GM10266 (cell line): ENCODE measurements at regions not wholly inside any gene's neighbourhood (a gene's known extent, or its start where the extent isn't known, plus 50 kb on each side); places are given as distances from the start of the nearest gene placed in this dataset.
"Not testable (repeated sequence)": the region's sequence is repeated elsewhere in the genome, so short reads cannot be mapped to it uniquely, and the experiment has no call there.

Experiments used
- DNase-seq: peaks from one replicate; pipeline ENCODE4 v3.0.0; 2012; ENCODE audit errors: extremely low spot score
- TF ChIP-seq, protein P1 (sequence below): IDR thresholded peaks from 2 replicates; pipeline ENCODE4 v1.5.1; 2012; ENCODE audit warnings: mild to moderate bottlenecking, low read depth; ENCODE audit not compliant: control insufficient read depth, insufficient read depth; ENCODE audit errors: missing control alignments

DNA sequence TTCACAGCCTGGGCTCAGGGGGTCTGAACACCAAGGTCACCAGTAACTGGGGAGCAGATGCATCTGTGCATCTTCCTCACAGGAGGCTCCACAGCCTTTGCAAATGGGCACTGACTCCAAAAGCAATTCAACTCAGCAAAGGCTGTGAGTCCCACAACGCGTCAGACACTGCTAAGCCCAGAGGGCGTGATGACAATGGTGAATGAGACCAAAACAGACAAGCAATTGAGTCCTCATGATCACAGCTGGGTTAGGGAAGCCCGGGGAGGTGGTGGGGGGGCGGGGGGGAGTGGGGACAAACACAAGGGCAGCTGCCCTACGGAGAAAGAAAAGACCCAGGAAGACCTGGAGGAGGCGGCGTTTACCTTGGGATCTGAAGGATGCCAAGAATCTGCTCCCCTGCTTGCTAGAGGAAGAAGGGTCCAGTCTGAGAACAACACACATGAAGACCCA, 61.6 kb upstream of the RNF32 start:
- TF ChIP-seq, protein P1, sequence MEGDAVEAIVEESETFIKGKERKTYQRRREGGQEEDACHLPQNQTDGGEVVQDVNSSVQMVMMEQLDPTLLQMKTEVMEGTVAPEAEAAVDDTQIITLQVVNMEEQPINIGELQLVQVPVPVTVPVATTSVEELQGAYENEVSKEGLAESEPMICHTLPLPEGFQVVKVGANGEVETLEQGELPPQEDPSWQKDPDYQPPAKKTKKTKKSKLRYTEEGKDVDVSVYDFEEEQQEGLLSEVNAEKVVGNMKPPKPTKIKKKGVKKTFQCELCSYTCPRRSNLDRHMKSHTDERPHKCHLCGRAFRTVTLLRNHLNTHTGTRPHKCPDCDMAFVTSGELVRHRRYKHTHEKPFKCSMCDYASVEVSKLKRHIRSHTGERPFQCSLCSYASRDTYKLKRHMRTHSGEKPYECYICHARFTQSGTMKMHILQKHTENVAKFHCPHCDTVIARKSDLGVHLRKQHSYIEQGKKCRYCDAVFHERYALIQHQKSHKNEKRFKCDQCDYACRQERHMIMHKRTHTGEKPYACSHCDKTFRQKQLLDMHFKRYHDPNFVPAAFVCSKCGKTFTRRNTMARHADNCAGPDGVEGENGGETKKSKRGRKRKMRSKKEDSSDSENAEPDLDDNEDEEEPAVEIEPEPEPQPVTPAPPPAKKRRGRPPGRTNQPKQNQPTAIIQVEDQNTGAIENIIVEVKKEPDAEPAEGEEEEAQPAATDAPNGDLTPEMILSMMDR = no peak
- no peak for DNase-seq

DNA sequence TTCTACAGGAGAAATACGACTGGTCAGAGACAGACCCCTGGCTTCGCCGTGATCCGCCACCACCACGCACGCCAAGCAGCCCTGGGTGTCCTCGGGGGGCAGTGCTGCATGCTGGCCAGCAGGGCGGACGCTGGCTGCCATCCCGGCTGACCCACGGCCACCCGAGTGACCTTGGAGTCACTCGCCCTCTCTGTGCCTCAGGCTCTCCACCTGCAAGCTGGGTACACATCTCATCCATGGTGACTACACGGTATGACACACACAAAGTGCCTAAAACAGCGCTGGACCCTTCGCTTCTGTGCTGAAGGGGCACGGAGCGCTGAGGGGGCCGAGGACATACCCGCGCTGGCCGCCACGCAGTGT, 62.0 kb upstream of the RNF32 start:
- TF ChIP-seq, protein P1 = no peak
- DNase-seq = no peak

DNA sequence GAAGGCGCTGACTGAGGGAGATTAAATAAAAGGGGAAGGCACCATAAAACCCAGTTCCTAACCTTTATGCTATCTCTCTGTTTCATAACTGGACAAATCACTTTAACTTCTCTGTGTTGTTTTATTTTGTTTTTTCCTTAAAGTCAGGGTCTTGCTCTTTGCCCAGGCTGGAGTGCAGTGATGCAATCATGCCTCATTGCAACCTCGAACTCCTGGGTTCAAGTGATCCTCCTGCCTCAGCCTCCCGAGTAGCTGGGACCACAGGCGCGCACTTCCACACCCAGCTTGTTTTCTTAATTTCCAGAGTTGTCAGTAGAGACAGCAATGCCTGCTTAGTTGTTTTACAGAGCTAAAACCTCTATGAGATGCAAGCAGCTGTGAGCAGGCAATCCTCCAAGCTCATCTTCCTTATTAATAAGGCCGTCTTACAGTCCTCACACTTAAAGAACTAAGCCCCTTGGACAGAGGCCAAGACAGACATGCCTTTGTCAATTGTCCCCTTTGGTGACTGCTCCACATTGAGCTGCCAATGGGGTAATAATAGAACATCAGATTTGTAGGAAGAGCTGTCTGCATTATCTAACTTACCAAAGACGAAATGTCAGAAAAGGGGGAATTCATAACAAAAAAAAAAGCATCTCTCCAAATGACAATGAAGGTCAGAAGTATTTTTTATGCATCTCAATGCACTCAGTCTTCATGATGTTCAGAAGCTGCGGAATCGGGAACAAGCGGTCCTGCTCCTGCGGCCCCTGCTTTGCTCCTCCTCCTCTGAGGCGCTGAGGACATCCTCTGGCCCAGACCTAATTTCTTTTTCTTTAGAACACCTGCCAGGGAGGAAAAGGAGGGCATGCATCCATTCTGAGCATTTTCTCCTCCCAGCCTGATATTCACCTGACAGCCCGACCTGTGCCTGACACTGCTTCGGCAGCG, 62.7 kb upstream of the RNF32 start:
- no peak for DNase-seq
- TF ChIP-seq, protein P1 = no peak

DNA sequence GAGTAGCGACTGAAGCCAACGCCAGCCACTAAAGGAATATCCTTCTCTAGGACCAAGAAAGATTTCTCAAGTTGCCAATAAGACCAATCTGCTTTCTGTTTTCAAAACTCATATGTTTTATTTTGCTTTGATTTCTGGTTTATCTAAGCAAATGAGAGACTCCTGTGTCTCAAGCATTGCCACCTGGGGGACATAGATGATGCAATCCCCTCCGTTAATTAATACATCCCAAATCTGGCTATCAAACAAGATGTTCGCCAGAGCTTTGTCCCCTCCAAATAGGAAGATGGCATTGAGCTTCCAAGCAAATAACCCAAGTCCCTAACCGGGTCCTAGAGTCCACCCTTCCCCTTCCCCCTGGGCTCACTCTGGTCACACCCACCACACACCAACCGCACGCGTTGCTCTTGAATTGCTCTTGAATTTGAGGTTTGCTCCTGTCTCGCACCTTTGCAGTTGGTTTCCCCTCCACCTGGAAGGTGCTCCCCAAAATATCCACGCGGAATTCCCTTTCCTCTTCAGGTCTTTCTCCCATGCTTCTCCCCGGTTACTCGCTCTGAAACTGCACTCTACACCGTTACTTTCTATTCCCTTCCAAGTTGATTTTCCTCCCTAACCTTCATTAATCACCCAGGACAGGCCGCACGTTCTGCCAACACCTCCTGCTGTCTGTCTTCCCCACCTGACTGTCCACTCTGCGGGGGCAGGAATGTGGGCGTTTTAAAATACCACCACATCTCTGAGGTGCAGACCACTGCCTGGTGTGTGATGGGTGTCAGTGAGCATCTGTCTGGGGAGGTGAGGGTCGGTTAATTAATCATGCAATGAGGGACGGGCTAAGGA, 64.1 kb upstream of the RNF32 start:
- TF ChIP-seq, protein P1 = no peak
- DNase-seq = no peak

DNA sequence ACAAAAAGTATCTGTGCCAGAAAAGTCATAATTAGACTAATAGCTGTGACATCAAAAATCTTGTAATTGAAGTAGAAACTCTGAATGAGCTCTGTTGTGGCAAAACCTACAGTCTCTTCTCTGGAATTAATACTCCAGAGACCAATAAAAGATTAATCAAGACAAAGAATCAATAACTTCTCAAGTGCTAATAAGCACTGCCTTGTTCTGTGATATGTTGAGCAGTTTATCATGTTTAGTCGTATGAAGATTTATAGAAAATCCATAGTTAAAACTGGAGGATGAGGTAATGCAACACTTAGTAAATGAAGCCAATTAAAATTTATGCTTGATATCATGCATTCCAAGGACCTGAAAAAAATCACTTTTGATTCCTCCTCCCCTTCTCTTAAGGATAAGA, 72.3 kb upstream of the RNF32 start:
- DNase-seq = no peak
- TF ChIP-seq, protein P1 = no peak

DNA sequence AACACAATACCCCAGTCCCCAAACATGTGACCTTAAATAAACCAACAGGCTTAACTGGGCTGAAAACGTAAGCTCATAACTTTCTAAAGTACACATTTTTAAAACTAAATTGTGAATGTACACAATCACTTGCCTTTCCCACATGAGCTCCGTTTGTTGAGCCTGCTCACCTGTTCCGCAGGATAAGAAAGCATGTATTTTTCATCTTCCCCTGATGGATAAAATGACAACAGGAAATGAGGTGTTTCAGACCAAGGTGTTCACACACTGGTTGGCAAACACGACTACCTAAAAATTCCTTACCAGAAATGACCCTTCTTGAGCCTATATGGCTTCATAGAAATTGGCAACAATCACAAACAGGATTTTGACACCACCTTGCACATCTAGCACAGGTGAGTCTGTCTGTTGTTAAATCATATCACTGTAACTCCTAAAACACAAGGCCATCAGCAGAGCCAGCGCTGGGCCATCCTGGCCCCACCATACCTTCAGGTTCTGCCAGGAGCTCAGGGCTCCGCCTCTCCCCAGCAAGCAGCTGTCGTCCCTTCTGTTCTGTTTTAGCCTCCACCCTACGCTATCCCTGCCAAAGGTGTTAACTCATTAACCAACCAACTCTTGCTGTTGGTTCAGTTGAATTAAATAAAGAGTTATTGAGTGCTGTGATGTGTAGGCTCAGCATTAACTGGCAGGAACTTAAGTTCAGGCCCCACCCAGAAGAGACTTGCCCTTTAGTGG, 73.6 kb upstream of the RNF32 start:
- TF ChIP-seq, protein P1 = no peak

DNA sequence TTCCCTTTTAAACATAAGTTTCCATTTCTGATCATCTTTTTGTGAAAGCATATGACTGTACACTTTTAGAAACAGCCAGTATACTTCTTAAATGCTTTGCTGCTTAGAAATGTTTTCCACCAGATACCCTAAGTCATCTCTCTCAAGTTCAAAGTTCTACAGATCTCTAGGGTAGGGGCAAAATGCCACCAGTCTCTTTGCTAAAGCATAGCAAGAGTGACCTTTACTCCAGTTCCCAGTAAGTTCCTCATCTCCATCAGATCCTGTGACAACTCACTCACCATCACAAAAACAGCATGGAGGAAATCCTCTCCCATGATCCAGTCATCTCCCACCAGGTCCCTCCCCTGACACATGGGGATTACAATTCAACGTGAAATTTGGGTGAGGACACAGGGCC, 75.6 kb upstream of the RNF32 start:
- not testable (repeated sequence) for DNase-seq

More for the DNA sequence above, 73.6 kb upstream of the RNF32 start:
- DNase-seq = no peak
